NCI-H774 (cell line): ENCODE measurements at regions not wholly inside any gene's neighbourhood (a gene's known extent, or its start where the extent isn't known, plus 50 kb on each side); places are given as distances from the start of the nearest gene placed in this dataset.
"Not testable (repeated sequence)": the region's sequence is repeated elsewhere in the genome, so short reads cannot be mapped to it uniquely, and the experiment has no call there.

Experiments used
- DNase-seq: peaks from one replicate; lab custom pipeline; 2025; lab: John Stamatoyannopoulos, UW

DNA sequence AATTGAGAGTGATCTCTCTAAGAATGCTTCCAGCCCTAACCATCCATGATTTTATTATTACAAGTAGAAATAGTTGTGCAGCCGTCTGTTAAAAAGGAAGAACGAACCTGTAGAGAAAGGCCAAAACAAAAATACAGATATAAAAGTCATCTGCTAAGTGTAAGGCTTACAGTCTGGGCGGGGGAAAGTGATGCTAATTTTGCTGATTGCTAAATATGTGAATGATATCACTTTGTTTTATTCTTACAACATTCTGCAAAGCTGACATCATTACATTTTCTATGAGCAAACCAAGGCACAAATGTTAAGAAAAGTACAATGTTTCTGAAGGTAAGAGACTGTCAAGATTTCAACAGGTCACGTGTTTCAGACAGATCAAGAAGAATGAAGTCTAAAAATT is 101.5 kb upstream of the RAP1B start:
- no peak for DNase-seq

DNA sequence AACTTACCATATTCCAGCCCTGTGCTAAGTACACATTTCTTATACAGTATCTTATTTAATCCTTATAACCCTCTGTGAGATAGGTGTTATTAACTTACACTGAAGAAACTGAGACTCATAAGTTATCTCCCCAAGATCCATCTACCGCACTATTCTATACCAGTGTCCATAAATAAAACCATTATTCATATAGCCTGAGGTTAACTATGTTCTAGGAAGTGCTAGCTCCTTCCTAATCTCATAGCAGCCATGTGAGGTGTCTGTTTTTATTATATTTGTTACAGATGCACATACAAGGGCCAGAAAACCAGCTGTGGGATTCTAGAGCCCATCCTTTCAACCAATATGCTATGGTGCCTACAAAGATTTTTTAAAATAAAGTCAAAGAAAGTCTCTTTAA is 100.3 kb upstream of the RAP1B start:
- DNase-seq, result no peak

DNA sequence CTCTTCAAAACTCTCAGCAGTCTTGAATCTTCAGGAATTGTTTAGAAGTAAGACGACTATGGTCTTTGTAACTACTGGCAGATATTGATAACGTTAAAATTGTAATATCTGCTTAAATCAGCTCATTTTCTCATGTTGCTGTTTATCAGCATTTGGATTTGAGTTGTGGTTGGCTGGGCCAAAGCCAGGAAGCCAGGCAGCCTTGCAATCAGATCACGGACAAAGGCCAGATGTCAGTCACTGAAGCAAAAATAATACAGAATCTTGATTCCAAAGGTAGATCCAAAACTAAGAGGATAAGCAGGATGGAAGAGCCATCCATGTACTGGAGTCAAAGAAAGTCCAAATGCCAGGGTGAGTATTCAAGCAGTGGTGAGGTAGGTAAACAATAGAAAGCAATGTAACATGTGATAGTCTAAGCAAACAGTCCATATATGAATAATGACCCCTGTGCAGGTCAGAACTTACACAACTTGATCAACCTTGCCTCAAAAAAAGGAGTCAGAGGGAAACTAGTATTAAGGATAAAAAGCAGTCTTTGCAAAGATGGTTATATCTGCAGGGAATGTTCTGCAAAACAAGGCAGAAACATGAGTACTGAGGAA is 95.8 kb upstream of the RAP1B start:
- DNase-seq, result no peak

DNA sequence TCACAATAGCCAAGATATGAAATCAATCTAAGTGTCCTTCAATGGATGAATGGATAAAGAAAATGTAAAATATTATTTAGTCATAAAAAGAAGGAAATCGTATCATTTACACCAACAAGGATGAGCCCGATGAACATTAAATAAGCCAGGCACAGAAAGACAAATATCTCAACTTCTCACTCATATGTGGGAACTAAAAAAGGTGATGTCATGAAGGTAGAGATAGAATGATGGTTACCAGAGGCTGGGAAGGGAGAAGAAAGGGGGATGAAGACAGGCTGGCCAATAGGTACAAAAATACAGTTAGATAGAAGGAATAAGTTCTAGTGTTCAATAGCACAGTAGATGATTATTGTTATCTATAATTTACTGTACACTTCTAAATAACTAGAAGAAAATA is 94.9 kb upstream of the RAP1B start:
- DNase-seq, result no peak

GRCh38 chr12:68521321-68521839 is 89.3 kb upstream of the RAP1B start:
- DNase-seq, result no peak

DNA sequence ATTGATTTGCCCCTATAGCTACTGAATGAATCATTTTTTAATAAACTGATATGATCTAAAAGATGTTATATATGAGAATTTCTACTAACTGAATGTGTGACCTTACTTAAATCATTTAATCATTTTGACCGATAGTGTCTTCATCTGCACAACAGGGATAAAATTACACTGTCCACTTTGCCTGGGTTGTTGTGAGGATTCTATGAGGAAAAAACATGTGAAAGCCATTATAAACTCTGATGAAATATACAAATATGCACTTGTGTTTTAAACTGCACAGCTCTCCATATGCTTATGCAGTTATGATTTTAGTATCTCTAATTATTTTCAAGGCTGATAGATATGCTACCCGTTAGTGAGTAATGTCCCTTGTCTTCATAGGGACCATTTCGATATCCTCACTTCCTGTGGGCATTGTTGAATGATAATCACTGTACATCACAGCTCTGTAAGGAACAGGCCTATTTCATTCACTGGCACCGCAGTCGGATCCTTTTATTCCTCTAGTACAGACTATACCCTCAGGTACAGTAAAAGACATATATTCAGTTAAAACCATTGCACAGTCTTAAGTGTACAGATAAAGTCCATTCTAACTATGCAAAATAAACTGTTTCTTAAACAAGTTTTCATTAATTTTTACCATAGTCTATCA is 88.7 kb upstream of the RAP1B start:
- DNase-seq, result no peak

DNA sequence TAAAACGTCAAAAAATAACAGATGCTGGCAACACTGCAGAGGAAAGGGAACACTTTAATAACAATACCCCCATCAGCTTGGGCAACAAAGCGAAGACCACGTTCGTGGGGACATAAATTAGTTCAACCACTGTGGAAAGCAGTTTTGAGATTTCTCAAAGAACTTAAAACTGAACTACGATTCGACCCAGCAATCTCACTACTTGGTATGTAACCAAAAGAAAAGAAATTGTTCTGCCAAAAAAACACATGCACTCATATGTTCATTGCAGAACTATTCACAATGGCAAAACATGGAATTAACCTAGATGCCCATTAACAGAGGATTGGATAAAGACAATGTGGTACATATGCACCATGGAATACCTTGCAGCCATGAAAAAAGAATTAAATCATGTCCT is 81.2 kb upstream of the RAP1B start:
- DNase-seq, result no peak

DNA sequence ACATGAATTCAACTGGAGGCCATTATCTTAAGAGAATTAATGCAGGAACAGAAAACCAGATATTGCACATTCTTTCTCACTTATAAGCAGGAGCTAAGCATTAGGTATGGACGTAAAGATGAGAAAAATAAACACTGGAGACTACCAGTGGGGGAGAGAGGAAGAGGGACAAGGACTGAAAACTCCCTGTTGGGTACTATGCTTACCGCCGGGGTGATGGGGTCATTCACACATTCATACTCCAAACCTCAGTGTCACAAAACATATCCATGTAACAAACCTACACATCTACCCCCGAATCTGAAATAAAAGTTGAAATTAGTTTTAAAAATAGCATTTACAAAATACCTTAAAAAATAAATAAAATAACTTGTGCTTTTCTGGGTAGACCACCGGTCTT is 80.8 kb upstream of the RAP1B start:
- no peak for DNase-seq

GRCh38 chr12:68530299-68530698 is 80.4 kb upstream of the RAP1B start:
- DNase-seq, result no peak

DNA sequence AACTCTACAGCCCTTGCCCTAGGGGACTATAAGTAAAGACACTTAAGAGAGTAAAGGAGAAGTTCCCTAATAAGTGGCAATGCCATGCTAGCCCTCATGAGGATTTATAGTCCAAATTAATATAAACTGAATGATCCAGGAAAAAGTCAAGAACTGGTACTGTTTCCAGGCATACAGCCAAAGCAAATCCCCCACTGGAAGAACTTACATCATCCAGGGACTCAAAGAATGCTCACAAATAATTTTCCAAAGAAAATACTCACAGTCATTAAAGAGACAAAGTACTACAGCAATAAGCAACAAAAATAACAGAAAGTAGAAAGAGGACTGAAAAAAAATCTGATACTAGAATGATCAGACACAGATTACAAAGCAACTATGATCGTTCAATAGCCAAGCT is 79.7 kb upstream of the RAP1B start:
- DNase-seq, result peak; percentile 7

DNA sequence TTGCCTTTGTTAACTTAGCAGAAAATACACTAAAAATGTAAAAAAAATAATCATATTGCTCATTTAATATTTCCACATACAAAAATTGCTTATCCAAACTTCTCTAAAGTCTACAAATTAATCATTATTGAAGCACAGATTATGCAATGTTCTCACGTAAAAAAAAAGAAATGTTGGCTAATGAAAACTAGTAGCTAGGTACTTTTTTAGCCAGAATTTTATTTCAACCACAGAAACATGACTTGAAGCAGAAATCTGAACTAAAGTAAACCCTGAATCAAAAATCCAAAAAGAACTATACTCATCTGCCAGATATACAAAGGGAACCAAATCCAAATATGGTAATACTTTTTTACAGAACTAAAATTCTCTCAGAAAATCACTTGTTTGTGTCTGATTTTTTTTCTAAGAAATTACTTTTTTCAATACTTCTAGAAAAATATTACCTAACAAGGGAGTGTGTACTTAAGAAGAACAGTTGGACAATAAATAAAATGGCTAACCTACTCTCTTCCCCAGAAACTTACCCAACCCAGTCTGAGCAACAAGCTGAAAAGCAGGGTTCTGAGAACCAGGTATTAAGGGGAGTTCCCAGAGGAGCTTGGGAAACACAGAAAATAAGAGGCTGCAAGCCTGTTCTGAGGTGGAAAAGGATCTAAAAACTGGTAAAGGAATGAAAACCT is 78.4 kb upstream of the RAP1B start:
- no peak for DNase-seq

- no peak for DNase-seq
Measured at GRCh38 chr12:68532887-68533248, 77.8 kb upstream of the RAP1B start.

DNA sequence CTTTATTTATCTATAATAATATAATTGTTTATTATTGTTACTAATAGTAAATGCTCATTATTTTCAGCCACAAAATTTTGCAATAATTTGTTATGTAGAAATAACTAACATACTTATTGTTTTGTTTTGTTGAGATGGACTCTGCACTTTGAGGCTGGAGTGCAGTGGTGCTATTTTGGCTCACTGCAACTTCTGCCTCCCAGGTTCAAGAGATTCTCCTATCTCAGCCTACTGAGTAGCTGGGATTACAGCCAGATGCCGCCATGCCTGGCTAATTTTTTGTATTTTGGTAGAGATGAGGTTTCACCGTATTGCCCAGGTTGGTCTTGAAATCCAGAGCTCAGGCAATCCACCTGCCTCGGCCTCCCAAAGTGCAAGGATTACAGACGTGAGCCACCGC is 76.6 kb upstream of the RAP1B start:
- DNase-seq, result no peak

DNA sequence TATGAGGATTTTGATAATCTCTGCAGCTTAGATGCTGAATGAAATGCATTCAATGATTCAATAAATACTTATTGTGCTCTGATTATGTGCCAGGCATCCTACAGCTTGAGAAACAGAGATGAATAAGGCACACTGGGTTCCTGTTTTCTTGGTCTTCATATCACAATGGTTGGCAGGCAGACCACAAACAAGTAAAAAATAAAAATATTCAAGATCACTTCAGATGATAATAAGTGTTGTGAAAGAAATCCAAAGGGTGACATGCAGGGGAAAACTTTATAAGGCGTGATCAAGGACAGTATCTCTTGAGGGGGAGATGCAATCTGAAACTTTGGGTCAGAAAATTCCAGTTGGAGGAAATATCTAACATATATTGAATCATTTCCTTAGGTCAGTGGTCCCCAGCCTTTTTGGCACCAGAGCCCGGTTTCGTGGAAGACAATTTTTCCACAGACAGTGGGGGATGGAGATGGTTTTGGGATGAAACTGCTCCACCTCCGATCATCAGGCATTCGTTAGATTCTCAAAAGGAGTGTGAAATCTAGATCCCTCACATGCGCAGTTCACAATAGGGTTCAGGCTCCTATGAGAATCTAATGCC is 73.7 kb upstream of the RAP1B start:
- DNase-seq, result no peak

GRCh38 chr12:68537571-68537970 is 73.1 kb upstream of the RAP1B start:
- no peak for DNase-seq

DNA sequence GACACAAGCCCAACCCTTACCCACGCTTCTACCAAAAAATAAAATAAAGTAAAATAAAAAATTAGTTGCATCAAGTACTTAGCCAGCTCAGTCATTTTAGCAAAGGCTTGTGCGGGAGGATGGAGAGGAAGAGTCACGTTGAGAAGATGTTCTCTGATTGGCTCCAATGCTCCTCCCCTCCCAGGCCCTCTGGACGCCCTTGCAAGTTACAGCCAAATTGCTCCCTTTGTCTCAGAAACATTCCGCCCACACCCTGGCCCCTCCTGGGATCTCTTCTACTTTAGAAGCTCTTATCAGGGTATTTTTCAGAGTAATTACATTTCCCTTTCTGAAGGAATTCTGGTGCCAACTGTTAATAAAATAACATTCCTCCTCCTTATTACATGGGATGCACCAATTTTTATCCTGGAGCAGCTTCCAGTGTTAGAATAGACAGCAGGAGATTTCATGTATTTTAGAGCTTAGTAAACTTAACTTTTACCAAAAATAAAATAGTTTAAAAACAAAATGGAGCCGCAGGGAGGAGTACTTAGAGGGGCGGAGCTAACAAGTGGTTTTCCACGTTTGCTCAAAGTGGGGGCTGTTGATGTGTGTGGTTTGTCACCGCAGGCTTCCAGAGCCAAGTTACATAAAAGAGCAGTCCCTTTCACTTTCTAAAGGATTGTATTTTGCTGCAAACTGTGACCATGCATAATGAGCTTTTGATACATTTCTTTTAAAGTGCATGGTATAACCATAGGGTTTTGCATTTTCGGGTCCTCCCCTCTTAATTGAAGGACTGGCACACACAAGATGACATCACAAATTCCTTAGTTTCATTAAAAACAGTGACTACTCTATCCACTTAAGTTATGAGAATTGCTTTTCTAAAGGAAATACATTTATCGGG is 71.7 kb upstream of the RAP1B start:
- peak; percentile 79 for DNase-seq

GRCh38 chr12:68539615-68539952 is 71.1 kb upstream of the RAP1B start:
- no peak for DNase-seq

DNA sequence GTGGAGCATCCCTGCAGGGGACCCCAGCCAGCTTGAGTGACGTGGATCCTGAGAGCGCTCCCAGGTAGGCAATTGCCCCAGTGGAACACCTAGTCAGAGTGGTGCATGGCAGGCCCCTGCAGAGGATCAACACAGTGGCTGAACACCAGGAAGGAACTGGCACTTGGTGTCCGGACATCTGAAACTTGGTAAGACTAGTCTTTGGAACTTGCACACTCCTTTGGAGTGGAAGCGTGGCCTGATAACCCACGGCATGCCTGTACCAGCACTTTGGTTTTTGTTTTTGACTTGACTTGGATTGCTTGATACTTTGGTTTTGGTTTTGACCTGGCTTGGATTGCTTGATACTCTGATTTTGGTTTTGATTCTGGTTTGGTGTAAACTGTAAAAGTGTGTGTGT is 69.9 kb upstream of the RAP1B start:
- not testable (repeated sequence) for DNase-seq

DNA sequence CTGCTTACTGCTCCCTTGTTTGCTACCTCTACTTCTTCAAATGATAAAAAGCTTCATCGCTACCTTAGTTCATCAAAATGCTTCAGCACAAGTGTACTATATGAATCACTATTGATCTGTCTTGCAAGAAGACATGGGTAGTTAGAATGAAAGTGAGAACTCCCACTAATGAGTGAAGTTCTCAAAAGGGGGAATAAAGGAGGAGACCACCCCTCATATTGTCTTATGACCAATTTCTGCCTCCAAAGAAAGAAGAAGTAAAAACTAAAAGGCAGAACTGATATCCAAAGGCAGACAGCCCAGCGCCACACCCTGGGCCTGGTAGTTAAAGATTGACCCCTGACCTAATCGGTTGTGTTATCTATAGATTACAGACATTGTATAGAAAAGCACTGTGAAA is 63.4 kb upstream of the RAP1B start:
- DNase-seq, result not testable (repeated sequence)

- DNase-seq, result not testable (repeated sequence)
Measured at GRCh38 chr12:68552605-68553195, 58.0 kb upstream of the RAP1B start.

DNA sequence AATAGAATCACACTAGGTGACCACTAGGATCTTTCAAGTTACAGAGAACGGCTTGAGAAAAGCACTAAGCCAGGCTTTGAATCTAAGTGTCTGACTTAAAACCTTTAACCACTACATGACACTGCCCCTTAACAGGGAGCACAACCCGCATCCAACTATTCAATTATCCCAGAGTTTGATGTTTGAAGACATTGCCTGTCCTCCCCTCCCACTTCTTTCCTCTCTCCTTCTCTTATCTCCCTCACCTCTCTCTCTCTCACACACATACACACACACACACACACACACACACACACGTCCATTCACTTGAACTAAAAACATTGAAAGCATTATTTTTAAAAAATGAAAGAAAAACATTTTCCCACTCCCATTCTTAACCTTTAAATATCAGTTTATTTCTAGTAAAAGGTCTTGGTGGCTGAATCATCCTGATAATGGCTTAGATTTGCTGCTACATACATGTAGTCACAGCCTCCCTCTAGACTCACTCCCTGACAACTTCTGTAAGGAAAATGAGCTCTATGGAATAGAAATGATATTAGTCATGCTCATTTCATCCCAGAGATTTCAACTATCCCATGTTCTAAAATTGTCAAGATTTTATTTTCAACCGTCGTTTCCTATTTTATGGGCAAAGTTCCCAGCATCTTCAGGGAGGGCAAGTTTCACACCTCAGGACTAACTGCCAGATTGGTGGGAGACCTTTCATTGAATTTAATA is 53.5 kb upstream of the RAP1B start:
- no peak for DNase-seq
